ENCODE measurements at regions not wholly inside any gene's neighbourhood (a gene's known extent, or its start where the extent isn't known, plus 50 kb on each side); places are given as distances from the start of the nearest gene placed in this dataset.

DNA sequence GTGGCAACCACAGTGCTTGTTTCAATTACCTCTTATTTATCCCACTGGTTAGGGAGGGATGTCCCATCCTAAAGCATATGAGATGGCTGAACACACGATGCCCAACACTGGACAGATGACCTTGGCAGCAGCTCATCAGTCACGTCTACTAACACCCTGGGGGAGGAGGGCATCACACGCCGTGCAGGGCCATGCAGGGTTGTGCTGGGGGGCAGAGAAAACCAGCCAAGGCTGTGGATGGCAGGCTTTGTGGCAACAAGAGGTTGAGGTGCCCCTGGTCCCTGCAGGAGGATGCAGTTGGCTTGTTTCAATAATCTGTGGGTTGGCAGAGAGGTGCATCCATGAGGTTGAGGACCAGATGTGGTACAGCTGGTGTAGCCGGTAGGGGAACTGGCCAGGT lies 293.7 kb upstream of the SULF2 start:
- no peak for DNase-seq (ENCODE audit: low read depth)

DNA sequence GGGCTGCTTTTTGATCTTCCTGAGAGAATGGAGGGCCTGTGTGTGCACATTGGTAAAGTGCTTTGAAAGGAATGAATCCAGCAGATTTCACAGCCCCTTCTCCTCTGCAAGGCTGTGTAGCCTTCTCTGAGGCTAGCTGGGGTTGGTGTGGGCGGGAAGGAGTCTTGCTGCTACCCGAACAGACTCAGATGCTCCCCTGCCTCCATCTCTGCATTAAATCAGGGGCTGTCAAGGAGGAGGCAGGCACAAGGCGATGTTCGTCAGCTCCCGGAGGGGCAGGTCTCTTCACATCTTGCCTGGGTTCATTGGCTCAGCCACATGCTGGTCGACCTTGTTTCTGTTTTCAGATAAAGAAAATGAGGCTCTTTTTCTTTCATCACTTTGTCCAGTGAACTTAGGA lies 291.5 kb upstream of the SULF2 start:
- no peak for DNase-seq (ENCODE audit: low read depth)

- no peak for DNase-seq (ENCODE audit: low read depth)
Measured at GRCh38 chr20:48076247-48076646, 291.0 kb upstream of the SULF2 start.

GRCh38 chr20:48075591-48076174 lies 290.4 kb upstream of the SULF2 start:
- no peak for DNase-seq (ENCODE audit: low read depth)

- DNase-seq (ENCODE audit: low read depth), result no peak
Measured at GRCh38 chr20:48070991-48071652, 285.8 kb upstream of the SULF2 start.

GRCh38 chr20:48069596-48069995 lies 284.3 kb upstream of the SULF2 start:
- no peak for DNase-seq (ENCODE audit: low read depth)

- no peak for DNase-seq (ENCODE audit: low read depth)
Measured at GRCh38 chr20:48066851-48067250, 281.6 kb upstream of the SULF2 start.

DNA sequence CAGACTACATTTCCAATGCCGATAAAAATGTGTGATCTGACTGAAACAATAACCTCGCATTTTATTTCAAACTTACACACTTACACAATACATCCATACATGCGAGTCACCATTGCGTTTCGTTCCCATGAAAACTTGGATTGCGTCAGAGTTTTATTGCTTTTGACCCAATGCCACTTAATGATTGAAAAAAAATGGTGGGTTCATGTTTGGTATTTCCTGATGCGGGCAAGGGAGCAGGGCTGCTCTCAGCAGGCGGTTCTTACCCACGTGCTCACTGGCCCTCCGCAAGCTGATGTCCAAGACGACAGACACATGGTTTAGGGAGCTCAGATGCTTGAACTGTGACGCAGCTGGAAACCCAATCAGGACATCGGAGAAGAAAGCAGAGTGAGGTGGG lies 281.0 kb upstream of the SULF2 start:
- DNase-seq (ENCODE audit: low read depth), result peak; percentile 49

DNA sequence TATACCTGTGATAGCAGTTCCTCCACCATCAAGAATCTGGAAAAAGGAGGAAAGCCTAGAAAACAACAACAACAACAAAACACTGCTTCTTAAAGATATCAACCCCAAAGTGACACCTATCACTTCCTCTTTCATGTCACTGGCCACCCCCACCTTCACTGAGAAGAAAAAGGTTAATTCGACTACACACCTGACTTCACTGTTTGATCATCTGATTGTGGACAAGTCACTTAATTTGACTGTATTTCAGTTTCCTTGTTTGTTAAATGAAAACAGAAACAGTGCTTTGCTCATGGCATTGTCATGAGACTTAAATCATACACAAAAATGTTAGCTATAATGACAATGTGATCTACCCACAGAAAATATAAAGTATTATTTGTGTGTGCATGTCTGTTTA lies 280.6 kb upstream of the SULF2 start:
- no peak for DNase-seq (ENCODE audit: low read depth)

- DNase-seq (ENCODE audit: low read depth), result no peak
Measured at GRCh38 chr20:48064929-48065328, 279.6 kb upstream of the SULF2 start.

DNA sequence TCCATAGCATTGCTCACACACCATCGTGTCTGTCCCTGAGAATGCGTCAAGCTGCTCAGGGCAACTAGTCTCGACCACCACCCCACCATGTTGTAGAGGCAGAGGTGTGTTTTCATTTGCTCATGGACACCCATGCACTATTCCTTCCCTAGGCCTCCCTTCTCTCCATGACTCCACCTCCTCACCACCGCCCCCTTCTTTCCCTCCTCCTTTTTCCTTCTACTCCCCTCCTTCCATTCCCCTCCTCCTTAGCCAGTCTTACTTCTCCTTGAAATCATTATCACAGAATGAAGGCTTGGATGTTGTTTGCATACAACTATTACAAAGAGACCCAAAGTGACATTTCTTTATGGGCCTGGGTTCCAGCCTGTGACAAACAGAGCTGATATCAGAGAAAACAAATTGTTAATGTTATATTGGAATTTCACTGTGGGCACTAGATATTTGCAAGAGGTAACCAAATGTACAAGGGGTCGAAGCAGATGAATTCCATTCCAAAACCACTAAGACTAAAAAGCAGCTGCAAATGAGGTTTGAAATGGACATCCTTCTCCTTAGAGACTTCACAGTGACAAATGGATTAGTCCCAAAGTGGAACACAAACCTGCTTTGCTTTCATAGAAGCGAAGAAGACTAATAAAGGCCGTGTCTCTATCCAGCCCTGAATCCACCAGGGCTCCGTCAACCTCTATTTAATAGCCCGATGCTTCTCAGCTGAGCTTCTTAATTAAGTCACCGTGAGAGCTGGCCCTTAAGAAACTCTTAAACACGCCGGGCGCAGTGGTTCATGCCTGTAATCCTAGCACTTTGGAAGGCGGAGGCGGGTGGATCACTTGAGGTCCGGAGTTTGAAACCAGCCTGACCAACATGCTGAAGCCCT lies 275.8 kb upstream of the SULF2 start:
- no peak for DNase-seq (ENCODE audit: low read depth)

- no peak for DNase-seq (ENCODE audit: low read depth)
Measured at GRCh38 chr20:48058611-48059559, 273.6 kb upstream of the SULF2 start.

GRCh38 chr20:48057739-48058138 lies 272.5 kb upstream of the SULF2 start:
- DNase-seq (ENCODE audit: low read depth), result no peak

DNA sequence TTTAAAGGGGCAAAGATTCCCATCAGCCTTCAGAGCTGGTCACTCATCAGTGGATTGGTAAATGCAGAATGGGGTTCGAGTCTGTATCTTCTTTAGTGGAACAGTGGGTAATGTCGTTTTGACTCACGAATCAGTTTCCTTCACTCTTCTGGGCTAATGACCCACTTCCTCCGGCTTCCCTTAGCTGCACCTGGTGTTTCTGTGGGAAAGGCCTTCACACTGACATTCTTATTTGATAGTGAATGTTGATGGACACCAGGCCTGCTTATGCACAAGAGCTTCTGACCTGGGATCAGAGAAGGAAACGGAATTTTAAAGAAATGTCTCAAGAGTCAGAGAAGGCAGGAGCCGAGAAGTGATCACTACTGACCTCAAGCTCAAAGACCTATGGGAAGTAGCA lies 272.0 kb upstream of the SULF2 start:
- no peak for DNase-seq (ENCODE audit: low read depth)

DNA sequence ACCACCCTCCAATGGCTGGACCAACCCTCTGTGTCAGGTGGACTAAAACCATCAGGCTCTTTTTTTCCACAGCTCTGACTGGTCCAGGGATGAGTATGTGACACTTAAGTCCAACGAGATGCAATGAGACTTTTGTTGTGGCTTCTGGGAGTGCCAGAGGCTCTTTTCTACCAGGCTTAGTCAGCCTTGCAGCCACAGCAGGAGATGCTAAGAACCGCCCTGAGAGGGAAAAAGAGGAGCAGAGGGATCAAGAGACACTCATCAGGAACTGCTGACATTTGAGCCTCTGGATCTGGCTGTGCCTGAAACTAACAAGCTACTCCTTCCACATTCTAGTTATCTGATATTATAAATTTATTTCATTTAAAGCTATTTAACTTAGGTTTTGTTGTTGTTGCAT lies 270.9 kb upstream of the SULF2 start:
- DNase-seq (ENCODE audit: low read depth), result no peak

- no peak for DNase-seq (ENCODE audit: low read depth)
Measured at GRCh38 chr20:48054051-48054450, 268.8 kb upstream of the SULF2 start.

- DNase-seq (ENCODE audit: low read depth), result no peak
Measured at GRCh38 chr20:48052475-48052835, 267.2 kb upstream of the SULF2 start.

DNA sequence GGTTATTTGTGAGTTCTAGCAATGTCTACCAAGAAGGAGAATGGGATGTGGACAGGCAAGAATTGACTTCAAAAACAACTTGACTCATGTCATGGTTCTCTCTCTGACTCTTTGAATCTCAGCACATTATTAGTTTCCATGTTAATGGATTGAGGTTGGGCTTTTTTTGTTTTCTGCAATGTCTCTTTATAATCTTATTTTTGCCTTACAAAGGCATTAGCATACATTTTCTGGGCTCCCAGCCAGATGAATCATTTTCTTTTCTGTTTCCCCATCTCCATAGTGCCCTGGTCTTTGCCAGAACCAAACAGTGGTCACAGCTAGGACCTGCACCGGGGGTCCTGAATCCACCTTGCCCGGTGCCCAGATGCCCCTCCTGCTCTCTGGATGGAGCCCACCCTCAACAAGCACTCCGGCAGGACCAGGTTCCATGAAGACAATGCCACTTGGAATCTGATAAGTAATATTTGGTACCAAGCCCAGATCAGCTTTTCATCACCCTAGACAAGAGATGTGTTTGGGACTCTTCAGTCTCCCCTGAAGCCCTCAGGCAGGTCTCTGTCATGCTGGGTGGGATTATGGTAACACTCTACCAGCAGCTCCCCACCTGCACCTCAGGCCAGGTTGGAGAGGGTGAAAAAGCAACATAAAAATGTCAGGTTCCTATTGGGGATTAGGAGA lies 266.7 kb upstream of the SULF2 start:
- DNase-seq (ENCODE audit: low read depth), result peak; percentile 38

GRCh38 chr20:48049641-48050040 lies 264.4 kb upstream of the SULF2 start:
- no peak for DNase-seq (ENCODE audit: low read depth)

GRCh38 chr20:48049171-48049570 lies 263.9 kb upstream of the SULF2 start:
- DNase-seq (ENCODE audit: low read depth), result no peak

DNA sequence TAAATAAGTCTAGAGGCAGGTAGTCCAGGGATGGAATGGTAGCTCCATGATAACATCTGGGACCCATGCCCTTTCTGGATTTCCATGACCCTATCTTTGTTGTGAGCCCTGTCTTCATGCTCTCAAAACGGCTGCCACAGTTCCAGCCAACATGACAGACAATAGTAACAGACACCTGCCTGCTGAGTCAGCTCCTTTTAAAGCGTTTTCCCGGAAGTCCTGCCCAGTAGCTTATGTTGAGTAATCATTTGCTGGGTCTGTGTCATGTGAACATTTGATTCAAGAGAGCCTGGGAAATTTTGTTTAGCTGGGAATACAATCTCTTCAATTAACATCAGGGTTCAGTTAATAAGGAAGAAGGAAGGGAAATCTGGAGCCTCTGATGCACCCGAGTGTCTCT lies 262.2 kb upstream of the SULF2 start:
- no peak for DNase-seq (ENCODE audit: low read depth)

DNA sequence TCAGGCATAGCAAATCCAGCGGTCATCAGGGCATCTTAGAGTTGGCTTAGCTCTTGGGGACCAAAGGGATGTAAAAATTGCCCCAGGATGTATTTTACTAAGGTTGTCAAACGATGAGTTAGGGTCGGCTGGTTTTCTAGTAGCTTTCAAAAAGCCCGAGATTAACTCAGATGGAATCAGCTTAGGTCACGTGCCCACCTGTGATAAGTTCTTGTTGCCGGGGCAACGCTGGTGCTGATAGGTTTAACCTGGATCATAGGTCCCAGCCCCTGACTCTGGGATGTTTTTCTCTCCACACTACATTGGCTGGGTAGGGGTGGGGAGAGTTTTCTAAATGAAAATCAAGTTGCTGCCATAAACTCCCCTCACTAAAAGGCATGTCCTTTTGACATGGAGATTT lies 257.3 kb upstream of the SULF2 start:
- DNase-seq (ENCODE audit: low read depth), result no peak
